ENCODE measurements at regions not wholly inside any gene's neighbourhood (a gene's known extent, or its start where the extent isn't known, plus 50 kb on each side); places are given as distances from the start of the nearest gene placed in this dataset.

DNA sequence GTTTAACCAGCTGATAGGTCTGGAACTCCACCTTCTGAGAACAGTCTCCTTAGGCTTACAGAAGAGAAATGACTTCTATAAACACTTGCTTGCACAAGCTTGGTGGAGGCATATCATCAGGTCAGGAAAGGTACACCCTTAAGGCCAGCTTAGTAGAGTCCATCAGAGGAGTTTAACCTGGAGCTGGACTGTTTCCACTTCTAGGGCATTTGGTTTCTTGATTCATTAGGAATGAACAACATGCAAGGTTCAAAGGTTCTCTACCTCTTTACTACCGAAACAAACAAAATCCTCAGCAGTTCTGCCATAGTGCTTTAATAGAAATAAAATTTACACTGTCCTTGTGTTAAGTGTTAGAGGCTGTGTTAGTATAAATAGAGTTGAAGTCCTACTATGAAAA, 171.4 kb upstream of the NPY2R start:
- TF ChIP-seq POLR2AphosphoS5 (IDR thresholded peaks at IDR 0.05; ENCODE audit: borderline replicate concordance, low read depth, low read length) (no peak), EZH2 (IDR thresholded peaks at IDR 0.05) (no peak)
